ENCODE measurements at regions not wholly inside any gene's neighbourhood (a gene's known extent, or its start where the extent isn't known, plus 50 kb on each side); places are given as distances from the start of the nearest gene placed in this dataset.

GRCh38 chr15:69780981-69781380, 316.7 kb downstream of the TLE3 start:
- TF ChIP-seq CTCF (conservative IDR thresholded peaks at IDR 0.05 in 1 of 2, IDR thresholded peaks at IDR 0.05 in 1 of 2; ENCODE audit: low read depth in 1 of 2, low read length in 2 of 2) (no peak), EZH2 (IDR thresholded peaks at IDR 0.05; ENCODE audit: low read length, missing control alignments) (no peak)
